ENCODE measurements at regions not wholly inside any gene's neighbourhood (a gene's known extent, or its start where the extent isn't known, plus 50 kb on each side); places are given as distances from the start of the nearest gene placed in this dataset.

- TF ChIP-seq CEBPB (IDR thresholded peaks at IDR 0.05; ENCODE audit: low read depth, low read length) (no peak), CREB1 (IDR thresholded peaks at IDR 0.05) (no peak), KDM4A (IDR thresholded peaks at IDR 0.05; ENCODE audit: low read depth, low read length, severe bottlenecking) (no peak), RFX5 (IDR thresholded peaks at IDR 0.05; ENCODE audit: borderline replicate concordance, low read depth, low read length) (no peak), KDM5A (IDR thresholded peaks at IDR 0.05; ENCODE audit: low read length) (no peak), POLR2AphosphoS5 (IDR thresholded peaks at IDR 0.05; ENCODE audit: low read depth, low read length) (no peak)
- TF ChIP-seq, protein P1, sequence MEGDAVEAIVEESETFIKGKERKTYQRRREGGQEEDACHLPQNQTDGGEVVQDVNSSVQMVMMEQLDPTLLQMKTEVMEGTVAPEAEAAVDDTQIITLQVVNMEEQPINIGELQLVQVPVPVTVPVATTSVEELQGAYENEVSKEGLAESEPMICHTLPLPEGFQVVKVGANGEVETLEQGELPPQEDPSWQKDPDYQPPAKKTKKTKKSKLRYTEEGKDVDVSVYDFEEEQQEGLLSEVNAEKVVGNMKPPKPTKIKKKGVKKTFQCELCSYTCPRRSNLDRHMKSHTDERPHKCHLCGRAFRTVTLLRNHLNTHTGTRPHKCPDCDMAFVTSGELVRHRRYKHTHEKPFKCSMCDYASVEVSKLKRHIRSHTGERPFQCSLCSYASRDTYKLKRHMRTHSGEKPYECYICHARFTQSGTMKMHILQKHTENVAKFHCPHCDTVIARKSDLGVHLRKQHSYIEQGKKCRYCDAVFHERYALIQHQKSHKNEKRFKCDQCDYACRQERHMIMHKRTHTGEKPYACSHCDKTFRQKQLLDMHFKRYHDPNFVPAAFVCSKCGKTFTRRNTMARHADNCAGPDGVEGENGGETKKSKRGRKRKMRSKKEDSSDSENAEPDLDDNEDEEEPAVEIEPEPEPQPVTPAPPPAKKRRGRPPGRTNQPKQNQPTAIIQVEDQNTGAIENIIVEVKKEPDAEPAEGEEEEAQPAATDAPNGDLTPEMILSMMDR (IDR thresholded peaks at IDR 0.05; ENCODE audit: control extremely low read depth in 1 of 3, insufficient read depth in 1 of 3, low read depth in 1 of 3, low read length in 3 of 3): no peak
Measured at GRCh38 chr5:124575725-124576124, 170.7 kb downstream of the ZNF608 start.

Data from H1 (cell line).